ENCODE measurements at regions not wholly inside any gene's neighbourhood (a gene's known extent, or its start where the extent isn't known, plus 50 kb on each side); places are given as distances from the start of the nearest gene placed in this dataset.

- DNase-seq, result no peak
Measured at GRCh38 chr5:65068410-65068809, 299.7 kb downstream of the CWC27 start.

- DNase-seq, result no peak
Measured at GRCh38 chr5:65070026-65070425, 301.3 kb downstream of the CWC27 start.

GRCh38 chr5:65072850-65073249 is 304.1 kb downstream of the CWC27 start:
- no peak for DNase-seq

GRCh38 chr5:65073250-65073661 is 304.5 kb downstream of the CWC27 start:
- no peak for DNase-seq

GRCh38 chr5:65075623-65076250 is 307.0 kb downstream of the CWC27 start:
- DNase-seq, result no peak

- peak in 1 of 2 donors; percentile 9 for DNase-seq
Measured at GRCh38 chr5:65076251-65076869, 307.6 kb downstream of the CWC27 start.

- no peak for DNase-seq
Measured at GRCh38 chr5:65077653-65078052, 308.9 kb downstream of the CWC27 start.

GRCh38 chr5:65078331-65078730 is 309.6 kb downstream of the CWC27 start:
- DNase-seq, result no peak

- no peak for DNase-seq
Measured at GRCh38 chr5:65081071-65081470, 312.3 kb downstream of the CWC27 start.

- DNase-seq, result no peak
Measured at GRCh38 chr5:65084795-65085515, 316.2 kb downstream of the CWC27 start.

GRCh38 chr5:65085516-65085850 is 316.8 kb downstream of the CWC27 start:
- DNase-seq, result no peak

GRCh38 chr5:65086234-65086890 is 317.6 kb downstream of the CWC27 start:
- no peak for DNase-seq

GRCh38 chr5:65087154-65087553 is 318.4 kb downstream of the CWC27 start:
- no peak for DNase-seq

GRCh38 chr5:65094279-65094678 is 325.5 kb downstream of the CWC27 start:
- DNase-seq, result no peak

GRCh38 chr5:65098393-65098792 is 329.7 kb downstream of the CWC27 start:
- DNase-seq, result no peak

Data from right lung (tissue), 2 donors.